GM19455 (cell line): ENCODE measurements at regions not wholly inside any gene's neighbourhood (a gene's known extent, or its start where the extent isn't known, plus 50 kb on each side); places are given as distances from the start of the nearest gene placed in this dataset.

Experiments used
- ATAC-seq: cut with Tn5 transposase; IDR thresholded peaks from one replicate; pipeline ENCODE4 v1.9.1; 2021; ENCODE audit not compliant: unreplicated experiment

- ATAC-seq, result no peak
Measured at GRCh38 chr22:46053563-46054090, 76.7 kb upstream of the WNT7B start.

GRCh38 chr22:46054091-46055073, 77.4 kb upstream of the WNT7B start:
- ATAC-seq, result no peak

- ATAC-seq, result no peak
Measured at GRCh38 chr22:46055181-46055875, 78.4 kb upstream of the WNT7B start.

GRCh38 chr22:46055911-46056545, 79.1 kb upstream of the WNT7B start:
- no peak for ATAC-seq

- no peak for ATAC-seq
Measured at GRCh38 chr22:46056546-46057245, 79.7 kb upstream of the WNT7B start.

- ATAC-seq, result no peak
Measured at GRCh38 chr22:46057246-46058090, 80.5 kb upstream of the WNT7B start.

- ATAC-seq, result no peak
Measured at GRCh38 chr22:46058091-46058420, 81.1 kb upstream of the WNT7B start.

GRCh38 chr22:46058591-46059519, 81.9 kb upstream of the WNT7B start:
- no peak for ATAC-seq

- ATAC-seq, result no peak
Measured at GRCh38 chr22:46060292-46061123, 83.5 kb upstream of the WNT7B start.

GRCh38 chr22:46061124-46061500, 84.2 kb upstream of the WNT7B start:
- no peak for ATAC-seq

GRCh38 chr22:46061501-46062231, 84.7 kb upstream of the WNT7B start:
- ATAC-seq, result no peak

GRCh38 chr22:46062232-46062615, 85.3 kb upstream of the WNT7B start:
- ATAC-seq, result no peak

- no peak for ATAC-seq
Measured at GRCh38 chr22:46062971-46063631, 86.1 kb upstream of the WNT7B start.

- no peak for ATAC-seq
Measured at GRCh38 chr22:46063846-46064227, 86.5 kb upstream of the PPARA start.

GRCh38 chr22:46064228-46064965, 85.9 kb upstream of the PPARA start:
- ATAC-seq, result no peak

- ATAC-seq, result no peak
Measured at GRCh38 chr22:46064966-46065666, 85.2 kb upstream of the PPARA start.
